H9 (cell line): ENCODE measurements at regions not wholly inside any gene's neighbourhood (a gene's known extent, or its start where the extent isn't known, plus 50 kb on each side); places are given as distances from the start of the nearest gene placed in this dataset.

ENCODE experiments used
- DNase-seq: peaks from one replicate; pipeline ENCODE4 v3.0.0-alpha.2; 2017
- H2AFZ ChIP-seq: one replicate; pipeline ENCODE4 v1.6.1; 2013; ENCODE audit warnings: mild to moderate bottlenecking, low read length, control low read depth, moderate library complexity
- H2AK5ac ChIP-seq: 2 replicates; pipeline ENCODE4 v1.6.1; 2013; ENCODE audit warnings: low read length, control low read depth, mixed read lengths; ENCODE audit not compliant: insufficient read length
- H2BK120ac ChIP-seq: one replicate; pipeline ENCODE4 v1.6.1; 2013; ENCODE audit warnings: low read depth, mild to moderate bottlenecking, low read length, control low read depth, inconsistent platforms; ENCODE audit not compliant: poor library complexity, severe bottlenecking
- H2BK12ac ChIP-seq: 2 replicates; pipeline ENCODE4 v1.6.1; 2013; ENCODE audit warnings: low read length, control low read depth, mixed read lengths, low read depth; ENCODE audit not compliant: insufficient read length
- H2BK15ac ChIP-seq: 2 replicates; pipeline ENCODE4 v1.6.1; 2013; ENCODE audit warnings: low read depth, low read length, control low read depth
- H2BK20ac ChIP-seq: one replicate; pipeline ENCODE4 v1.6.1; 2013; ENCODE audit warnings: low read depth, mild to moderate bottlenecking, low read length, control low read depth, inconsistent platforms; ENCODE audit not compliant: poor library complexity, severe bottlenecking
- H2BK5ac ChIP-seq: 2 replicates; pipeline ENCODE4 v1.6.1; 2013; ENCODE audit warnings: low read length, control low read depth, mixed read lengths; ENCODE audit not compliant: insufficient read length
- H3K14ac ChIP-seq: 2 replicates; pipeline ENCODE4 v1.6.1; 2013; ENCODE audit warnings: low read length, control low read depth; ENCODE audit not compliant: insufficient read depth
- H3K18ac ChIP-seq: 2 replicates; pipeline ENCODE4 v1.6.1; 2013; ENCODE audit warnings: low read depth, mild to moderate bottlenecking, mixed read lengths, low read length, control low read depth; ENCODE audit not compliant: insufficient read length
- H3K23ac ChIP-seq: 2 replicates; pipeline ENCODE4 v1.6.1; 2013; ENCODE audit warnings: low read length, control low read depth, mixed read lengths, low read depth; ENCODE audit not compliant: insufficient read length
- H3K23me2 ChIP-seq: 2 replicates; pipeline ENCODE4 v1.6.1; 2013; ENCODE audit warnings: low read depth, mild to moderate bottlenecking, mixed read lengths, low read length, control low read depth; ENCODE audit not compliant: insufficient read length, poor library complexity, severe bottlenecking
- H3K27ac ChIP-seq: 2 replicates; pipeline ENCODE4 v1.5.1; 2013; ENCODE audit warnings: low read length, control low read depth, mixed read lengths, low read depth; ENCODE audit not compliant: insufficient read length
- H3K27me3 ChIP-seq: 2 replicates; pipeline ENCODE4 v1.6.1; 2013; ENCODE audit warnings: low read length, control low read depth, inconsistent platforms; ENCODE audit not compliant: insufficient read depth
- H3K4ac ChIP-seq: 2 replicates; pipeline ENCODE4 v1.6.1; 2013; ENCODE audit warnings: low read depth, mild to moderate bottlenecking, control low read depth, inconsistent platforms, low read length, moderate library complexity
- H3K4me1 ChIP-seq: 2 replicates; pipeline ENCODE4 v1.6.1; 2013; ENCODE audit warnings: low read length, control low read depth, inconsistent platforms; ENCODE audit not compliant: insufficient read depth
- H3K4me2 ChIP-seq: 2 replicates; pipeline ENCODE4 v1.6.1; 2013; ENCODE audit warnings: low read length, control low read depth, mixed read lengths; ENCODE audit not compliant: insufficient read length, insufficient read depth
- H3K56ac ChIP-seq: 2 replicates; pipeline ENCODE4 v1.6.1; 2013; ENCODE audit warnings: low read depth, mild to moderate bottlenecking, mixed read lengths, low read length, control low read depth; ENCODE audit not compliant: insufficient read length
- H3K79me1 ChIP-seq: 2 replicates; pipeline ENCODE4 v1.6.1; 2013; ENCODE audit warnings: low read depth, mild to moderate bottlenecking, moderate library complexity, low read length, control low read depth, inconsistent platforms; ENCODE audit not compliant: insufficient read depth, poor library complexity, severe bottlenecking
- H3K79me2 ChIP-seq: 2 replicates; pipeline ENCODE4 v1.6.1; 2013; ENCODE audit warnings: low read length, control low read depth, inconsistent platforms; ENCODE audit not compliant: insufficient read depth
- H3K9ac ChIP-seq: 2 replicates; pipeline ENCODE4 v1.6.1; 2013; ENCODE audit warnings: low read length, control low read depth, mixed read lengths; ENCODE audit not compliant: insufficient read length; ENCODE audit errors: extremely low read depth
- H3K9me3 ChIP-seq: one replicate; pipeline ENCODE4 v1.6.1; 2013; ENCODE audit warnings: low read depth, low read length, inconsistent platforms; ENCODE audit not compliant: control insufficient read depth
- H3T11ph ChIP-seq: one replicate; pipeline ENCODE4 v1.6.1; 2013; ENCODE audit warnings: mild to moderate bottlenecking, low read length, control low read depth, inconsistent platforms
- H4K20me1 ChIP-seq: one replicate; pipeline ENCODE4 v1.6.1; 2013; ENCODE audit not compliant: control insufficient read depth, insufficient read length, insufficient read depth
- H4K5ac ChIP-seq: 2 replicates; pipeline ENCODE4 v1.6.1; 2013; ENCODE audit warnings: low read depth, mild to moderate bottlenecking, mixed read lengths, low read length, control low read depth; ENCODE audit not compliant: insufficient read length
- H4K8ac ChIP-seq: replicated peaks from 2 replicates; pipeline ENCODE4 v1.6.1; 2013; ENCODE audit warnings: low read length, control low read depth, mixed read lengths, low read depth; ENCODE audit not compliant: insufficient read length
- H4K91ac ChIP-seq: 2 replicates; pipeline ENCODE4 v1.6.1; 2013; ENCODE audit warnings: low read depth, mild to moderate bottlenecking, moderate library complexity, mixed read lengths, low read length, control low read depth; ENCODE audit not compliant: insufficient read length
- H3K27ac Mint-ChIP-seq, 3 experiments: 2 replicates in 2 of 3; 3 replicates in 1 of 3; pipeline ENCODE4 v1.8.0; 2020 to 2021; ENCODE audit warnings: mixed read lengths in 3 of 3, mild to moderate bottlenecking in 1 of 3, moderate library complexity in 1 of 3
- H3K27me3 Mint-ChIP-seq: 2 replicates; pipeline ENCODE4 v1.8.0; 2021; ENCODE audit warnings: low read depth, mild to moderate bottlenecking, moderate library complexity, mixed read lengths
- H3K36me3 Mint-ChIP-seq, 3 experiments: 2 replicates in 2 of 3; 3 replicates in 1 of 3; pipeline ENCODE4 v1.8.0; 2020 to 2021; ENCODE audit warnings: low read depth in 3 of 3, mixed read lengths in 3 of 3; ENCODE audit not compliant: insufficient read depth in 1 of 3
- H3K4me1 Mint-ChIP-seq, 2 experiments: 2 replicates each; pipeline ENCODE4 v1.8.0; 2020; ENCODE audit warnings: mixed read lengths in 2 of 2
- H3K4me3 Mint-ChIP-seq, 2 experiments: 2 replicates in 1 of 2; 3 replicates in 1 of 2; pipeline ENCODE4 v1.8.0; 2020 to 2021; ENCODE audit warnings: mild to moderate bottlenecking in 2 of 2, mixed read lengths in 2 of 2, moderate library complexity in 1 of 2
- H3K9me3 Mint-ChIP-seq, 2 experiments: 2 replicates in 1 of 2; 3 replicates in 1 of 2; pipeline ENCODE4 v1.8.0; 2020; ENCODE audit warnings: mild to moderate bottlenecking in 2 of 2, mixed read lengths in 2 of 2, moderate library complexity in 1 of 2
- WGBS: extraction: QIAGEN DNeasy Blood & Tissue Kit; methylation state at CpG from one replicate; pipeline ENCODE4 v1.1.7; 2013; ENCODE audit warnings: missing lambda C conversion rate, low lambda C conversion rate, mixed read lengths; ENCODE audit not compliant: insufficient read length; ENCODE audit errors: extremely low coverage; 5-methylcytosine and 5-hydroxymethylcytosine counted together
- TF ChIP-seq, protein P1 (sequence below): fragments of 200-600 bp; sonication (generic); conservative IDR thresholded peaks from 3 replicates; pipeline ENCODE4 v1.8.0; 2021; ENCODE audit warnings: antibody characterized with exemption, mild to moderate bottlenecking

DNA sequence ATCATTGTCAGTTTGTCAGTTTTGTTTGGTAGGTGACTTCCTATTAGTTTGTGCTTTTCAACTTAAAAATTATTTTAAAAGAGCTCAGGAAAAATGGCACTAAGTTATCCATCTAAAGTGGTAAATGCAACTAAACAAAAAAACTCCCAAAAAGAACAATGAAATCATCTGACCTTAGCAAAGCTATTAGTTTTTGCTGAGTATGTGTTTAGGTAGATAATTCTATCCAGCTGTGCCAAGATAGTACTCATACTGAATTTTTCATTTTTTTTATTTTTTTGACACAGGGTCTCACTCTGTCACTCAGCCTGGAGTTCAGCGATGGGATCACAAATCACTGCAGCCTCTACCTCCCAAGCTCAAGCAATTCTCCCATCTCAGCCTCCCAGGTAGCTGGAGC is 645.3 kb downstream of the TBC1D4 start:
- Histone ChIP-seq H4K5ac (no peak overlapping the region), H2BK12ac (no peak overlapping the region), H4K91ac (no peak overlapping the region), H2BK20ac (no peak overlapping the region), H3K9ac (no peak overlapping the region), H3K56ac (no peak overlapping the region), H2BK120ac (no peak overlapping the region), H2BK15ac (no peak overlapping the region), H3K27me3 (no peaks in the 10 kb centered on the region), H3K79me2 (no peaks in the 10 kb centered on the region), H3K23me2 (no peaks in the 10 kb centered on the region), H3T11ph (no peak overlapping the region), H2AFZ (no peak overlapping the region), H2BK5ac (no peak overlapping the region), H3K4me2 (no peak overlapping the region), H2AK5ac (no peak overlapping the region), H4K20me1 (no peaks in the 10 kb centered on the region), H3K4me1 (no peaks in the 10 kb centered on the region), H4K8ac (no peak overlapping the region), H3K14ac (no peak overlapping the region), H3K9me3 (no peaks in the 10 kb centered on the region), H3K23ac (no peak overlapping the region), H3K27ac (no peak overlapping the region), H3K79me1 (no peaks in the 10 kb centered on the region), H3K4ac (no peak overlapping the region), H3K18ac (no peak overlapping the region)
- Mint-ChIP-seq H3K27ac (no peak overlapping the region), H3K4me1 (no peaks in the 10 kb centered on the region), H3K27me3 (no peaks in the 10 kb centered on the region; the same call in 1 of the 2 replicates), H3K9me3 (no peaks in the 10 kb centered on the region), H3K36me3 (no peaks in the 10 kb centered on the region), H3K4me3 (no peak overlapping the region)
- WGBS = no CpG with 5 or more reads among the region's 1 CpG
- TF ChIP-seq, protein P1, sequence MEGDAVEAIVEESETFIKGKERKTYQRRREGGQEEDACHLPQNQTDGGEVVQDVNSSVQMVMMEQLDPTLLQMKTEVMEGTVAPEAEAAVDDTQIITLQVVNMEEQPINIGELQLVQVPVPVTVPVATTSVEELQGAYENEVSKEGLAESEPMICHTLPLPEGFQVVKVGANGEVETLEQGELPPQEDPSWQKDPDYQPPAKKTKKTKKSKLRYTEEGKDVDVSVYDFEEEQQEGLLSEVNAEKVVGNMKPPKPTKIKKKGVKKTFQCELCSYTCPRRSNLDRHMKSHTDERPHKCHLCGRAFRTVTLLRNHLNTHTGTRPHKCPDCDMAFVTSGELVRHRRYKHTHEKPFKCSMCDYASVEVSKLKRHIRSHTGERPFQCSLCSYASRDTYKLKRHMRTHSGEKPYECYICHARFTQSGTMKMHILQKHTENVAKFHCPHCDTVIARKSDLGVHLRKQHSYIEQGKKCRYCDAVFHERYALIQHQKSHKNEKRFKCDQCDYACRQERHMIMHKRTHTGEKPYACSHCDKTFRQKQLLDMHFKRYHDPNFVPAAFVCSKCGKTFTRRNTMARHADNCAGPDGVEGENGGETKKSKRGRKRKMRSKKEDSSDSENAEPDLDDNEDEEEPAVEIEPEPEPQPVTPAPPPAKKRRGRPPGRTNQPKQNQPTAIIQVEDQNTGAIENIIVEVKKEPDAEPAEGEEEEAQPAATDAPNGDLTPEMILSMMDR = no peak
- no peak for DNase-seq
